OCI-LY7 (cell line): ENCODE measurements at regions not wholly inside any gene's neighbourhood (a gene's known extent, or its start where the extent isn't known, plus 50 kb on each side); places are given as distances from the start of the nearest gene placed in this dataset.

Experiments used
- CTCF ChIP-seq: fragments of 200-600 bp; sonication (generic); conservative IDR thresholded peaks from 2 replicates; pipeline ENCODE4 v1.5.1; 2014; ENCODE audit warnings: mild to moderate bottlenecking, antibody characterized with exemption, low read length, moderate library complexity, mixed read lengths
- EZH2phosphoT487 ChIP-seq: fragments of 200-600 bp; sonication (generic); IDR thresholded peaks from 2 replicates; pipeline ENCODE4 v1.6.1; 2018; ENCODE audit warnings: low read depth, borderline replicate concordance, mild to moderate bottlenecking, mixed run types, antibody characterized with exemption, low read length, moderate library complexity, mixed read lengths

- TF ChIP-seq CTCF (no peak), EZH2phosphoT487 (no peak)
Measured at GRCh38 chr16:60091071-60091470, 1357.0 kb upstream of the GOT2 start.
